ENCODE measurements at regions not wholly inside any gene's neighbourhood (a gene's known extent, or its start where the extent isn't known, plus 50 kb on each side); places are given as distances from the start of the nearest gene placed in this dataset.

GRCh38 chr20:58001946-58002345 is 226.5 kb downstream of the ANKRD60 start:
- Histone ChIP-seq H3K4me3 (ENCODE audit: control insufficient read depth in 1 of 7, extremely low read depth in 1 of 7, insufficient read depth in 4 of 7, low read depth in 2 of 7, low read length in 6 of 7) (no peak overlapping the region), H3K4me1 (ENCODE audit: control extremely low read depth in 1 of 4, control insufficient read depth in 4 of 4, insufficient read depth in 4 of 4, low read length in 3 of 4) (peaks cover 0 to 37% (median 18%) of the 10 kb centered on the region in 4 experiments), H3K9me3 (ENCODE audit: control extremely low read depth in 1 of 5, control insufficient read depth in 4 of 5, insufficient read depth in 2 of 5, low read depth in 1 of 5, low read length in 4 of 5) (no peaks in the 10 kb centered on the region), H3K27ac (ENCODE audit: insufficient read depth in 1 of 2, low read depth in 1 of 2, low read length in 2 of 2, poor library complexity in 1 of 2, severe bottlenecking in 2 of 2) (no peak overlapping the region), H3K27me3 (replicated peaks in 2 of 5; ENCODE audit: control insufficient read depth in 4 of 5, insufficient read depth in 5 of 5, low read length in 4 of 5) (no peaks in the 10 kb centered on the region), H3K36me3 (ENCODE audit: control insufficient read depth in 4 of 4, insufficient read depth in 4 of 4, low read length in 3 of 4) (no peaks in the 10 kb centered on the region)
- POLR2A ChIA-PET: no interaction called here
- CTCF ChIA-PET: no interaction called here
- 98% methylated on average over 3 of the region's 3 CpGs for WGBS (ENCODE audit: insufficient coverage)
- no peak for DNase-seq

- H3K36me3 ChIP-seq (ENCODE audit: control insufficient read depth in 4 of 4, insufficient read depth in 4 of 4, low read length in 3 of 4): no peaks in the 10 kb centered on the region
- H3K4me3 ChIP-seq (ENCODE audit: control insufficient read depth in 1 of 7, extremely low read depth in 1 of 7, insufficient read depth in 4 of 7, low read depth in 2 of 7, low read length in 6 of 7): no peak overlapping the region
- DNase-seq: no peak
- H3K27me3 ChIP-seq (replicated peaks in 2 of 5; ENCODE audit: control insufficient read depth in 4 of 5, insufficient read depth in 5 of 5, low read length in 4 of 5): no peaks in the 10 kb centered on the region
- ChIA-PET POLR2A (no interaction called here), CTCF (no interaction called here)
- no peaks in the 10 kb centered on the region for H3K9me3 ChIP-seq (ENCODE audit: control extremely low read depth in 1 of 5, control insufficient read depth in 4 of 5, insufficient read depth in 2 of 5, low read depth in 1 of 5, low read length in 4 of 5)
- H3K4me1 ChIP-seq (ENCODE audit: control extremely low read depth in 1 of 4, control insufficient read depth in 4 of 4, insufficient read depth in 4 of 4, low read length in 3 of 4): peaks cover 0 to 32% (median 14%) of the 10 kb centered on the region in 4 experiments
- no peak overlapping the region for H3K27ac ChIP-seq (ENCODE audit: insufficient read depth in 1 of 2, low read depth in 1 of 2, low read length in 2 of 2, poor library complexity in 1 of 2, severe bottlenecking in 2 of 2)
- 99% methylated on average over 7 of the region's 13 CpGs for WGBS (ENCODE audit: insufficient coverage)
These were observed 227.1 kb downstream of the ANKRD60 start for GRCh38 chr20:58001381-58001780.

DNA sequence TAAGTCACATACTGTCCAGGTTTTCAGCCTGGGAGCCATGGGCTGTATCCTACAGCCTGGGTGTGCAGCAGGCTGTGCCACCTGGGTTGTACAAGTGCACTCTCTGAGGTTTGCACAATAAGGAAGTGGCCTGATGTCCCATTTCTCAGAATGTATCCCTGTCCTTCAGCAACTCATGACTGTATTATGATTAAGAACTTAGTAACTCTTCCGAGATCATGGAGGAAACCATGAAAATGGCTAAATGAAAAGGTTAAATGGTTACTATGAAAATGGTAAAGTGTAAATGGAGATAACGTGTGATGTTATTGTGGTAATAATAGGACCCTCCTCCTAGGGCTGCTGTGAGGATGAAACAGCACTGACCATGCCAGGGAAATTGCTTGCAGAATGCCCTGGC is 227.6 kb downstream of the ANKRD60 start:
- ChIA-PET POLR2A (no interaction called here), CTCF (no interaction called here)
- no peak for DNase-seq
- H3K4me3 ChIP-seq (ENCODE audit: control insufficient read depth in 1 of 7, extremely low read depth in 1 of 7, insufficient read depth in 4 of 7, low read depth in 2 of 7, low read length in 6 of 7): no peak overlapping the region
- H3K9me3 ChIP-seq (ENCODE audit: control extremely low read depth in 1 of 5, control insufficient read depth in 4 of 5, insufficient read depth in 2 of 5, low read depth in 1 of 5, low read length in 4 of 5): no peaks in the 10 kb centered on the region
- WGBS (ENCODE audit: insufficient coverage): 83% methylated on average over 2 of the region's 2 CpGs
- no peaks in the 10 kb centered on the region for H3K27me3 ChIP-seq (replicated peaks in 2 of 5; ENCODE audit: control insufficient read depth in 4 of 5, insufficient read depth in 5 of 5, low read length in 4 of 5)
- H3K4me1 ChIP-seq (ENCODE audit: control extremely low read depth in 1 of 4, control insufficient read depth in 4 of 4, insufficient read depth in 4 of 4, low read length in 3 of 4): peaks cover 0 to 29% (median 12%) of the 10 kb centered on the region in 4 experiments
- no peaks in the 10 kb centered on the region for H3K36me3 ChIP-seq (ENCODE audit: control insufficient read depth in 4 of 4, insufficient read depth in 4 of 4, low read length in 3 of 4)
- no peak overlapping the region for H3K27ac ChIP-seq (ENCODE audit: insufficient read depth in 1 of 2, low read depth in 1 of 2, low read length in 2 of 2, poor library complexity in 1 of 2, severe bottlenecking in 2 of 2)

DNA sequence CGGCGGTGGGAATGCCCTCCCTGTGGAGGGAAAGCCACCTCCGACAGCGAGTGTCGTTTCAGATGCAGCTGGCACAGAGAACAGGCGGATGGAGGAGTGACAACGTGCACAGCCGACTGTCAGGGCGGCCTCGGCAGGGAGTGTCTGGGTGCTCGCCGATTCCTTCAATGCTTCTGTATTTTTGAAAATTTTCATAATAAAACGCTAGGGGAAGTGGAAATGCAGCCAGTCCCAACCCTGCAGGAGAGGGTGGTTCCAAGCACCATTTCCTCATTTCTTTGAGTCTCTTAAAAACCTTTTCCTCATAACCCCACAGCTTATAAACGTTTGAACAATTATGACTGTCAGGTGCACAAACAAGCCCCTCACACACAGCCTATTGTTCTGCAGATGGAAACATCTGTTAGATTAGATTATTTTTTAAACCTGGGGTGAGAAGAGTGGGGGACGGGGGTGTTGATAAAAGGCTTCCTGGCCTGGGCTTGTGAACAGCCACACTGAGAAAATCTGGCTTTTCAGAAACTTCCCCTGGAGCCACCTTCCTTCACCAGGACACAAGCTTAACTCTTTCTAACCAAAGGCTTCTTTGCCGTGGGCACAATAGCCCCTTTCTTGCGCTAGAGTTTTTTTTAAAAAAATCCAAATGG is 228.9 kb downstream of the ANKRD60 start:
- H3K9me3 ChIP-seq (ENCODE audit: control extremely low read depth in 1 of 5, control insufficient read depth in 4 of 5, insufficient read depth in 2 of 5, low read depth in 1 of 5, low read length in 4 of 5): no peaks in the 10 kb centered on the region
- H3K27me3 ChIP-seq (replicated peaks in 2 of 5; ENCODE audit: control insufficient read depth in 4 of 5, insufficient read depth in 5 of 5, low read length in 4 of 5): no peaks in the 10 kb centered on the region
- peak overlapping the region in 6 of 7 experiments; percentile 12 to 61 (median 40) for H3K4me3 ChIP-seq (ENCODE audit: control insufficient read depth in 1 of 7, extremely low read depth in 1 of 7, insufficient read depth in 4 of 7, low read depth in 2 of 7, low read length in 6 of 7)
- CTCF ChIA-PET: interaction anchor here (1.2 kb wide), 1 partner anchor 379 kb away, joined by 3 read pairs; no protein-coding TSS in a partner anchor
- POLR2A ChIA-PET: no interaction called here
- H3K4me1 ChIP-seq (ENCODE audit: control extremely low read depth in 1 of 4, control insufficient read depth in 4 of 4, insufficient read depth in 4 of 4, low read length in 3 of 4): peaks cover 0 to 29% (median 12%) of the 10 kb centered on the region in 4 experiments
- DNase-seq: peak; percentile 74 to 96 (median 90)
- WGBS (ENCODE audit: insufficient coverage): 0% methylated on average over 9 of the region's 17 CpGs
- H3K27ac ChIP-seq (ENCODE audit: insufficient read depth in 1 of 2, low read depth in 1 of 2, low read length in 2 of 2, poor library complexity in 1 of 2, severe bottlenecking in 2 of 2): no peak overlapping the region
- no peaks in the 10 kb centered on the region for H3K36me3 ChIP-seq (ENCODE audit: control insufficient read depth in 4 of 4, insufficient read depth in 4 of 4, low read length in 3 of 4)

GRCh38 chr20:57998981-57999464 is 229.4 kb downstream of the ANKRD60 start:
- no peaks in the 10 kb centered on the region for H3K27me3 ChIP-seq (replicated peaks in 2 of 5; ENCODE audit: control insufficient read depth in 4 of 5, insufficient read depth in 5 of 5, low read length in 4 of 5)
- H3K36me3 ChIP-seq (ENCODE audit: control insufficient read depth in 4 of 4, insufficient read depth in 4 of 4, low read length in 3 of 4): no peaks in the 10 kb centered on the region
- WGBS (ENCODE audit: insufficient coverage): 50% methylated on average over 8 of the region's 9 CpGs
- ChIA-PET CTCF (interaction anchor here (1.2 kb wide), 1 partner anchor 378 kb away, joined by 3 read pairs; no protein-coding TSS in a partner anchor), POLR2A (no interaction called here)
- peak overlapping the region in 6 of 7 experiments; percentile 12 to 61 (median 40) for H3K4me3 ChIP-seq (ENCODE audit: control insufficient read depth in 1 of 7, extremely low read depth in 1 of 7, insufficient read depth in 4 of 7, low read depth in 2 of 7, low read length in 6 of 7)
- peaks cover 0 to 29% (median 12%) of the 10 kb centered on the region in 4 experiments for H3K4me1 ChIP-seq (ENCODE audit: control extremely low read depth in 1 of 4, control insufficient read depth in 4 of 4, insufficient read depth in 4 of 4, low read length in 3 of 4)
- no peaks in the 10 kb centered on the region for H3K9me3 ChIP-seq (ENCODE audit: control extremely low read depth in 1 of 5, control insufficient read depth in 4 of 5, insufficient read depth in 2 of 5, low read depth in 1 of 5, low read length in 4 of 5)
- no peak overlapping the region for H3K27ac ChIP-seq (ENCODE audit: insufficient read depth in 1 of 2, low read depth in 1 of 2, low read length in 2 of 2, poor library complexity in 1 of 2, severe bottlenecking in 2 of 2)
- no peak for DNase-seq

- Histone ChIP-seq H3K36me3 (ENCODE audit: control insufficient read depth in 4 of 4, insufficient read depth in 4 of 4, low read length in 3 of 4) (no peaks in the 10 kb centered on the region), H3K27ac (ENCODE audit: insufficient read depth in 1 of 2, low read depth in 1 of 2, low read length in 2 of 2, poor library complexity in 1 of 2, severe bottlenecking in 2 of 2) (no peak overlapping the region), H3K4me1 (ENCODE audit: control extremely low read depth in 1 of 4, control insufficient read depth in 4 of 4, insufficient read depth in 4 of 4, low read length in 3 of 4) (peaks cover 0 to 29% (median 12%) of the 10 kb centered on the region in 4 experiments), H3K27me3 (replicated peaks in 2 of 5; ENCODE audit: control insufficient read depth in 4 of 5, insufficient read depth in 5 of 5, low read length in 4 of 5) (no peaks in the 10 kb centered on the region), H3K4me3 (ENCODE audit: control insufficient read depth in 1 of 7, extremely low read depth in 1 of 7, insufficient read depth in 4 of 7, low read depth in 2 of 7, low read length in 6 of 7) (no peak overlapping the region), H3K9me3 (ENCODE audit: control extremely low read depth in 1 of 5, control insufficient read depth in 4 of 5, insufficient read depth in 2 of 5, low read depth in 1 of 5, low read length in 4 of 5) (no peaks in the 10 kb centered on the region)
- CTCF ChIA-PET: no interaction called here
- 89% methylated on average over 6 of the region's 6 CpGs for WGBS (ENCODE audit: insufficient coverage)
- POLR2A ChIA-PET: no interaction called here
- DNase-seq: no peak
These were observed 230.2 kb downstream of the ANKRD60 start for GRCh38 chr20:57998276-57998675.

- DNase-seq: peak in 2 of 3 donors; percentile 43 to 44
- no peak overlapping the region for H3K27ac ChIP-seq (ENCODE audit: insufficient read depth in 1 of 2, low read depth in 1 of 2, low read length in 2 of 2, poor library complexity in 1 of 2, severe bottlenecking in 2 of 2)
These were observed 231.2 kb downstream of the ANKRD60 start for GRCh38 chr20:57996936-57997890.

More at GRCh38 chr20:57996936-57997890, 231.2 kb downstream of the ANKRD60 start:
- Histone ChIP-seq H3K4me1 (ENCODE audit: control extremely low read depth in 1 of 4, control insufficient read depth in 4 of 4, insufficient read depth in 4 of 4, low read length in 3 of 4) (peaks cover 0 to 29% (median 12%) of the 10 kb centered on the region in 4 experiments), H3K9me3 (ENCODE audit: control extremely low read depth in 1 of 5, control insufficient read depth in 4 of 5, insufficient read depth in 2 of 5, low read depth in 1 of 5, low read length in 4 of 5) (no peaks in the 10 kb centered on the region), H3K4me3 (ENCODE audit: control insufficient read depth in 1 of 7, extremely low read depth in 1 of 7, insufficient read depth in 4 of 7, low read depth in 2 of 7, low read length in 6 of 7) (no peak overlapping the region), H3K36me3 (ENCODE audit: control insufficient read depth in 4 of 4, insufficient read depth in 4 of 4, low read length in 3 of 4) (no peaks in the 10 kb centered on the region), H3K27me3 (replicated peaks in 2 of 5; ENCODE audit: control insufficient read depth in 4 of 5, insufficient read depth in 5 of 5, low read length in 4 of 5) (no peaks in the 10 kb centered on the region)
- ChIA-PET CTCF (no interaction called here), POLR2A (no interaction called here)
- WGBS (ENCODE audit: insufficient coverage): no CpG with 5 or more reads among the region's 2 CpGs

Data from common myeloid progenitor, CD34-positive (primary cell).